IPS-NIHi7 (cell line): ENCODE measurements at regions not wholly inside any gene's neighbourhood (a gene's known extent, or its start where the extent isn't known, plus 50 kb on each side); places are given as distances from the start of the nearest gene placed in this dataset.

Experiments
- DNase-seq: peaks from one replicate; pipeline ENCODE4 v3.0.0; 2012; ENCODE audit warnings: mixed read lengths; ENCODE audit errors: extremely low spot score

- DNase-seq, result no peak
These were observed 1175.4 kb upstream of the TENM4 start for GRCh38 chr11:80616070-80616800.

GRCh38 chr11:80613655-80614054 lies 1172.8 kb upstream of the TENM4 start:
- no peak for DNase-seq

DNA sequence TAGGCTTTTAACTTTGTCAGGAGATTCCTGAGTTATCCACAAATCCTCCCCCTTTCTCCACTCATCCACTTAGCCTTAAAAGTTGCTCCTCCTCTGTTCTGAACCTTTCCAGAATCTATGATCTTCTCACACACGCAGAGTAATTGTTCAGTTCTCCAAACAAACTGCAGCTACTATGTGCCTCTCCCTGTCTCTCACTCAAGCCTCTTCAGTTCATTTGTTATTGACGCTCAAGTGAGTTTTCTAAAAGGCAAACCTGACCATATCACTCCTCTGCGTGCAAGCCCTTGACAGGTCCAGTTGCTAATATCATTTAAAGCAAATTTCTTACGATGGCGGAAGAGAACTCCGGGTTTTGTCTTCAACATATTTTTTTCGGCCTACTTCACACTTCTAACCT lies 1169.7 kb upstream of the TENM4 start:
- DNase-seq, result no peak

- no peak for DNase-seq
These were observed 1162.6 kb upstream of the TENM4 start for GRCh38 chr11:80603472-80603871.

DNA sequence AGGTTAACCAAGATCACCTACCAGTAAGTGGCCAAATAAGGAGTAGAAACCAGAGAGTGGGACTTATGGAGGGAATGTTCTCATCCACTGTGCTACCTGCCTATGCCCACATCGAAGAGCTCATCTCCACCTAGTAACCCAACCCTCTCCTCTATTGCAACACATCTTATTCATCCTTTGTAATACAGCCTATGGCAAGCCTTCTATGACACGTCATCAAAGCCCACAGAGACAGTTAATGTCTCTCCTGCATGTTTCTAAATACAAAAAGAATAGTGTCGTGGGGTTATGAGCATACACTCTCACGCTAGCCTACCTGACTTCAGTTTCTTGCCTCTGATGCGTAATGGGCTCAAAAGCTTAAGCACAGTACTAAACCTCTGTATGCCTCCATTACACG lies 1158.1 kb upstream of the TENM4 start:
- DNase-seq, result no peak

DNA sequence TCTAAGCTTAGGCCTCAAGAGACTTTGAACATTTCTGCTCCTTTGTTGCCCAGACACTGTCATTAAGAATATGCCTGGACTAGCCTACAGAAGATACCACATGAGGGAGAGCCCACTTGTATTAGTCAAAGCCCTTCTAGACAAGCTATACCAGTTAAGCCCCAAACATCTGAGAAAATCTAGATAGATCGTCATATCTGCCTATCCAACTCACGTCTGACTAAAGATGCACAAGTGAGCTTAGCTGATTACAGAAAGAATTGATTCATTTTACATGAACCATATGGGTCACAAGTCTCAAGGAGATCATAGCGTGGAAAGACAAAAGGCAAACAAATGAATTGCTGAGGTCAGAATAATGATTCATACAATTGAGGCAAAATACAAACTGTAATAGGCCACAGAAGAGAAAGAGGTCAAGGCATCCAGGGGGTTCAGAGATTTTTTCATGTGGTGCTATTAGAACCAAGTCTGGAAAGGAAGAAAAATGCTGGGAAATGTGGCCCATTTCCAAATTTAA lies 1155.5 kb upstream of the TENM4 start:
- no peak for DNase-seq

GRCh38 chr11:80595011-80595410 lies 1154.2 kb upstream of the TENM4 start:
- DNase-seq, result no peak

DNA sequence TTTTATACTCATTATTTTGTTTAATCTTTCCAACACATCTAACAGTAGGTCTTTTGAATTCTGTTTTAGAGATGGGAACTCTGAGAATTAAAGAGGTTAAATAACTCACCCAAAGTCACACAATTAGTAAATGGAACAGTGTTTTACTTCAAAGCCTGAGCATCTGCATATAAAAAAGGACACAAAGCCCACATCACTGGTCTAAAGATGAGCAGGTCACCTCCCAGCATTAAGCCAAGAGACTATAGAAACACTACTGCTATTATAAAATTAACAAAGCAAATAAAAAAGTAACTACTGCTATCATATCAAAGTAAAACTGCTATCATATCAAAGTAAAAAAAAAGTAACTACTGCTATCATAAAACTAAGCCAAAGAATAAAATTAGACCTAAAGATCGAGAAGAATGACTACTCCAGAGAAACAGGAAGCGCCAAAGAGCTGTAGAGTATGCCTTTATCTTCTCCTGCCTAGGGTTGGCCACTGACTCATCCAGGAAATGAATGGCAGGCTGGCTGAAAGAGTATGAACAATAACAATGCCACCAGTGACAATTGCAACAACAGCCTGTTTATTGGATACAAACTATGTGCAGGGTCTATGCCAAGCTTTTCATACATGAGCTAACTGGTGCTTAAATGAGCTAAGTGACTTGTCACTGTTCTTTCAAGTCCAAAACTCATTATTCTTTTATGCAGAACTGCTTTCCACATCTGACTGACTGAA lies 1153.0 kb upstream of the TENM4 start:
- DNase-seq, result peak; percentile 23

DNA sequence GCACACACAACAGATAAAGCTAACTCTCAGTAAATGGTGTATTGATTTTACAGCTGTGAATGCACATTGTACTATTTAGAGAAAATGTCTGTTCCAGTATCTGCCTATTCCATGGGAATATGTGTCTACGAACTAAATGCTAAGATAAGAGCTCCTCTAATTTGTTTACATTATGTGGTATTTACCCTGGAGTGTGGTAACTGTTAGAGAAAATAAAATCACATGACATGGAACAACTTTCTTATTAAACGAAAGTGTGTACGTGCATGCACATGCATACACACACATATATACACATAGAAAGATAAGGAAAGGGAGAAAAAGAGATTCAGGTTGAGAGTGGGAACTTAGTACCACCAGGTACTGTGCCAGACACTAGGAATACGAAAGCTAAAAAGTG lies 1151.7 kb upstream of the TENM4 start:
- DNase-seq, result no peak

GRCh38 chr11:80587906-80588305 lies 1147.1 kb upstream of the TENM4 start:
- DNase-seq, result no peak

GRCh38 chr11:80586464-80586863 lies 1145.6 kb upstream of the TENM4 start:
- DNase-seq, result no peak

GRCh38 chr11:80584661-80585060 lies 1143.8 kb upstream of the TENM4 start:
- no peak for DNase-seq

DNA sequence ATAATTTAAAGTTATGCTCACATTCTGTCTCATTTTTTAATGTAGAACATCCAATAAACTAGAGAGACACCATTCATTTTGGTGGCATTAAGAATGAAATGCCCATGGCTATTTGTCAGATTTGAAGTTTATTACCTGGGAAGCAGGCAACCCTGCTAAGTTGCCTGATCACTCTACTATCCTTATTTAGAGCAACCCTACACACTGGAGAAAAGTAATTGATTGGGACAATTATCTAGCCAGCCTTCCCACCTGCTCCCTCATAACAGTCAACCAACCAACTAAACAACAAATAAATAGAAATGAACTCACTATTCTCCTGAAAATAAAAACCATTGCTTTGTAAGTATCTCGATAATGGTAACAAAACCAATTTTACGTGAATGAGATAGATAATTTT lies 1129.0 kb upstream of the TENM4 start:
- no peak for DNase-seq

- DNase-seq, result no peak
These were observed 1124.4 kb upstream of the TENM4 start for GRCh38 chr11:80565231-80565630.

- DNase-seq, result no peak
These were observed 1121.8 kb upstream of the TENM4 start for GRCh38 chr11:80562523-80563125.

DNA sequence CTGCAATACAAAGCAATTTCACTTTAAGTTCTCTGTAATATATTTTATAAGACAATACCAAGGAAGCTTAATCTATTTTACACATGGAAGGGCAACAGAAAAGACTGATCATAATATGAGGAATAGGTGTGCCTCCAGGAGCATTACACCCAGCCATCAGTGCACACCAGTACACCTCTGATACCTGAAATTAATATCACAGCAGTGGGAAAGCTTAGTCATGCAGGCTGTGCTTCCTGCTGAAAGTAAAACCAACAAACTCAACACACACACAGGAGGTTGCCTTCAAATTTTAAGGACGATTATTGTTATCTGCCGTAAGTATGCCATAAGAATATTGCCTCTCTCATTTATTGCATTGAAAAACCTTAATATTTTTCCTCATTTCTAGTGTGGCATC lies 1119.1 kb upstream of the TENM4 start:
- DNase-seq, result no peak

GRCh38 chr11:80553565-80553964 lies 1112.7 kb upstream of the TENM4 start:
- DNase-seq, result no peak

DNA sequence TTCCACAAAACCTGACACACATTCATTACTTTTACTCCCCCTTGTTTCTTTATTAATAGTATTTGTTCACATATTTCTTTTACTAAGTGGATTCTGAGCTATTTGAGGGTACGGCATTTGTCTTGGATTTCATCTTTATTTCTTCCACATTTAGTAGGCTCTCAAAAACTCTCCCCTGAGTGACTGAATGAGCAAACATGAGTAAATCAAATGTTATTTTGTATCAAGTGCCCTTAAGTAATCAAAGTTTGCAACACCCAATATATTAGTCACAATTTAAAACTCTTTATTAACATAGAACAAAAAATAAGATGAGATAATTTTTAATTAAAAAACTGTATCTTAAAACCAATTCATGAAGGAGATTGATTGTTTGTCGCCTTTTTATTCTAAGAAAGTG lies 1101.9 kb upstream of the TENM4 start:
- DNase-seq, result no peak

- no peak for DNase-seq
These were observed 1097.2 kb upstream of the TENM4 start for GRCh38 chr11:80538040-80538439.

DNA sequence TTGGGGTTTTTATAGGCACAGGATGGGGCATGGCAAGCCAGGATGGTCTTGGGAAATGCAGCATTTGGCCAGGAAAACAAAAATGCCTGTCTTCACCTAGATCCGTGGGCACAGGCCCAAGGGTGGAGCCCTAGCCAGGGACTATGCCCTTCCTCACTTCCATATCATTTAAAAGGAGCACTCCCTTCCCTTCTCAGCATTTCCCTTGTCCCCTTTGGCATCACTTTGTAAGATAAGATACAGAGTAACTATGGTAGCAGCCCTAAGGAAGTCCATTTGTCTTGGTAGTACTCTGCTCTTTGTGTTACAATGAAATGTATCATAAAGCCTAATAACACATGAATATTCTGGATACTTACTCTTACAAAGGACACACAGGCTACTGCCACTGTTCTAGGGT lies 1092.6 kb upstream of the TENM4 start:
- DNase-seq, result no peak

DNA sequence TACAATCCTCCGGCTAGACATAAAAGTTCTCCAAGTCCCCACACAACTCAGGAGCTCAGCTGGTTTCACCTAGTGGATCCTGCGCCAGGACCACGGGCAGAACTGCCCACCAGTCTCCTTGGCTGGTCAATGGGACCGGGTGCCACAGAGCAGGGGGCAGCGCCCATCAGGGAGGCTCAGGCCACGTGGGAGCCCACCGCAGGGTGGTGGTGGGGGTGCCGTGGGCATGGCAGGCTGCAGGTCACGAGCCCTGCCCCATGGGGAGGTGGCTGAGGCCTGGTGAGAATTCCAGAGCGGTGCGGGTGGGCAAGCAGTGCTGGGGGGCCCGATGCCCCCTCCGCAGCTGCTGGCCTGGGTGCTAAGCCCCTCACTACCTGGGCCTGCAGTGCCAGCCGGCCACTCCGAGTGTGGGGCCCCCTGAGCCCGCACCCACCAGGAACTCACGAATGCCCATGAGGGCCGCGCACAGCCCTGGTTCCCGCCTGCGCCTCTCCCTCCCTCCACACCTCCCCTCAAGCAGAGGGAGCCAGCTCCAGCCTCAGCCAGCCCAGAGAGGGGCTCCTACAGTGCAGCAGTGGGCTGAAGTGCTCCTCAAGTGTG lies 1091.9 kb upstream of the TENM4 start:
- DNase-seq, result no peak

DNA sequence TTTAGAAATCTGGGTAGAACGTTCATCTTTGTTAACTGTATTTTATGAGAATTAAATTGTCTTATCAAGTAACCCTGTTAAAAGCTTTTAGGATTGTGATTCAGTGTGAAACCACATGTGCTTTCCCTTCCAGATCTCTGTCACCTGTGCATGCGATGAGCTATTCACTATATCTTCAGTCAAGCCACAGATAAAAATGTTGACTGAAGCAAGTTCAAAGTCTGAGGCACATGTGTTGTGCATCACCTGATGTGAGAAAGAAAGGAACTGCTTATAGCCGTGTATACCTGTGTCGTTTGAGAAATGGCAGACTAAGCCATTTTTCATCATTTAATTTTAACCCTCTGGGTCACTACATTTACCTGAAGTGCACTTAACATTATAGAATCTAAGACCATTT lies 1088.9 kb upstream of the TENM4 start:
- no peak for DNase-seq
